ENCODE measurements at regions not wholly inside any gene's neighbourhood (a gene's known extent, or its start where the extent isn't known, plus 50 kb on each side); places are given as distances from the start of the nearest gene placed in this dataset.

DNA sequence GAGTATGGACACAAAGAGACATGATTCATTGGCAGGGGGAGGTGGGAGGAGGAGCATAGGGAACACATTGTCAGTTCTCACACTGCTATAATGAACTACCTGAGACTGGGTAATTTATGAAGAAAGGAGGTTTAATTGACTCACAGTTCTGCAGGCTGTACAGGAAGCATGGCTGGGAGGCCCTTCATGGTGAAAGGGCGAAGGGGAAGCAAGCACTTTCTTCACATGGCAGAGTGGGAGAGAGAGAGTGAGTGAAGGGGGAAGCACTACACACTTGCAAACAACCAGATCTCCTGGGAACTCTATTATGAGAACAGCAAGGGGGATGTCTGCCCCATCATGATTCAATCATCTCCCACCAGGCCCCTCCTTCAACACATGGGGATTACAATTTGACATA is 391.8 kb downstream of the BMP4 start:
- TF ChIP-seq, protein P1, sequence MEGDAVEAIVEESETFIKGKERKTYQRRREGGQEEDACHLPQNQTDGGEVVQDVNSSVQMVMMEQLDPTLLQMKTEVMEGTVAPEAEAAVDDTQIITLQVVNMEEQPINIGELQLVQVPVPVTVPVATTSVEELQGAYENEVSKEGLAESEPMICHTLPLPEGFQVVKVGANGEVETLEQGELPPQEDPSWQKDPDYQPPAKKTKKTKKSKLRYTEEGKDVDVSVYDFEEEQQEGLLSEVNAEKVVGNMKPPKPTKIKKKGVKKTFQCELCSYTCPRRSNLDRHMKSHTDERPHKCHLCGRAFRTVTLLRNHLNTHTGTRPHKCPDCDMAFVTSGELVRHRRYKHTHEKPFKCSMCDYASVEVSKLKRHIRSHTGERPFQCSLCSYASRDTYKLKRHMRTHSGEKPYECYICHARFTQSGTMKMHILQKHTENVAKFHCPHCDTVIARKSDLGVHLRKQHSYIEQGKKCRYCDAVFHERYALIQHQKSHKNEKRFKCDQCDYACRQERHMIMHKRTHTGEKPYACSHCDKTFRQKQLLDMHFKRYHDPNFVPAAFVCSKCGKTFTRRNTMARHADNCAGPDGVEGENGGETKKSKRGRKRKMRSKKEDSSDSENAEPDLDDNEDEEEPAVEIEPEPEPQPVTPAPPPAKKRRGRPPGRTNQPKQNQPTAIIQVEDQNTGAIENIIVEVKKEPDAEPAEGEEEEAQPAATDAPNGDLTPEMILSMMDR (IDR thresholded peaks at IDR 0.05) = no peak
- TF ChIP-seq POLR2A (IDR thresholded peaks at IDR 0.05) = no peak
- TF ChIP-seq EP300 (IDR thresholded peaks at IDR 0.05) = no peak

Data from ovary (tissue), 3 donors.